ENCODE measurements at regions not wholly inside any gene's neighbourhood (a gene's known extent, or its start where the extent isn't known, plus 50 kb on each side); places are given as distances from the start of the nearest gene placed in this dataset.

GRCh38 chr13:106401081-106401480 lies 134.4 kb downstream of the EFNB2 start:
- TF ChIP-seq ZNF16 (tag by site-specific recombination; IDR thresholded peaks at IDR 0.05; ENCODE audit: low read depth): no peak
- TF ChIP-seq SCRT2 (tag by site-specific recombination; IDR thresholded peaks at IDR 0.05): no peak
- no peak for TF ChIP-seq CTCF (tag by site-specific recombination; IDR thresholded peaks at IDR 0.05)
- no peak for TF ChIP-seq ZNF426 (tag by site-specific recombination; IDR thresholded peaks at IDR 0.05)
- no peak for TF ChIP-seq TSHZ1 (tag by site-specific recombination; IDR thresholded peaks at IDR 0.05; ENCODE audit: borderline replicate concordance)
- TF ChIP-seq ZNF560 (tag by site-specific recombination; IDR thresholded peaks at IDR 0.05; ENCODE audit: borderline replicate concordance): no peak
- TF ChIP-seq ZNF266 (tag by site-specific recombination; IDR thresholded peaks at IDR 0.05; ENCODE audit: low read depth): no peak
- no peak for TF ChIP-seq ZNF843 (tag by site-specific recombination; IDR thresholded peaks at IDR 0.05)
- no peak for TF ChIP-seq HOXC10 (CRISPR knock-in tag; IDR thresholded peaks at IDR 0.05)
- no peak for TF ChIP-seq ZNF121 (tag by site-specific recombination; IDR thresholded peaks at IDR 0.05)
- TF ChIP-seq SCRT1 (tag by site-specific recombination; IDR thresholded peaks at IDR 0.05; ENCODE audit: borderline replicate concordance): no peak
